Endothelial cell (in vitro differentiated cells): ENCODE measurements at regions not wholly inside any gene's neighbourhood (a gene's known extent, or its start where the extent isn't known, plus 50 kb on each side); places are given as distances from the start of the nearest gene placed in this dataset.
"Not testable (repeated sequence)": the region's sequence is repeated elsewhere in the genome, so short reads cannot be mapped to it uniquely, and the experiment has no call there.

ENCODE experiments used
- DNase-seq: peaks from one replicate; pipeline ENCODE4 v3.0.0; 2021; ENCODE audit warnings: low spot score
- H3K27ac Mint-ChIP-seq: one replicate; pipeline ENCODE4 v1.8.0; 2021; ENCODE audit warnings: mixed read lengths, inconsistent platforms; ENCODE audit not compliant: unreplicated experiment
- H3K27me3 Mint-ChIP-seq: one replicate; pipeline ENCODE4 v1.8.0; 2021; ENCODE audit warnings: mild to moderate bottlenecking, moderate library complexity, mixed read lengths, inconsistent platforms; ENCODE audit not compliant: unreplicated experiment
- H3K36me3 Mint-ChIP-seq: one replicate; pipeline ENCODE4 v1.8.0; 2021; ENCODE audit warnings: mild to moderate bottlenecking, low read depth, mixed read lengths, inconsistent platforms; ENCODE audit not compliant: unreplicated experiment
- H3K4me1 Mint-ChIP-seq: one replicate; pipeline ENCODE4 v1.8.0; 2021; ENCODE audit warnings: mild to moderate bottlenecking, mixed read lengths, inconsistent platforms; ENCODE audit not compliant: unreplicated experiment
- H3K4me3 Mint-ChIP-seq: one replicate; pipeline ENCODE4 v1.8.0; 2021; ENCODE audit warnings: mild to moderate bottlenecking, mixed read lengths, inconsistent platforms; ENCODE audit not compliant: unreplicated experiment
- H3K9me3 Mint-ChIP-seq: one replicate; pipeline ENCODE4 v1.8.0; 2021; ENCODE audit warnings: mixed read lengths, inconsistent platforms; ENCODE audit not compliant: unreplicated experiment
- TF ChIP-seq, protein P1 (sequence below): fragments of 200-600 bp; sonication (generic); IDR thresholded peaks from one replicate; pipeline ENCODE4 v1.5.0; 2021; ENCODE audit warnings: antibody characterized with exemption; ENCODE audit not compliant: unreplicated experiment

DNA sequence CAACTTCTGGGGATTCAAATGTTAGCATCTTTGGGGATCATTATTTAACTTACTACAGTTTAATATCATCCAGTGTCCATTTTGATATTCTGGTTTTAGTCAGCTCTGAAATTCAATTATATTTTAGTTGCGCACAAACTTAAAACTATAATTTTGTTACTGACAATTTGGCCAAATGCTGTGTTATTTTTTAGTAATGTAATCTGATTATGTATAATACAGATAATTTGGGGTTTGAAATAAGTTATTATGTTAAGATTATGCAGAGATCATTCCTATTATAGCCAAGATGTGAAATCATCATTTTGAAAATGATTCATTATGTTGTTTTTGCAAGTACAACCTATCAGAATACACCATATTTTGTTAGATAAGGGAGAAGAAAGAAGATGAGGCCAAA lies 706.1 kb downstream of the ROBO2 start:
- Mint-ChIP-seq H3K4me3 (no peak overlapping the region), H3K27me3 (no peaks in the 10 kb centered on the region), H3K4me1 (peaks cover 3% of the 10 kb centered on the region), H3K27ac (no peak overlapping the region), H3K36me3 (no peaks in the 10 kb centered on the region), H3K9me3 (no peaks in the 10 kb centered on the region)
- TF ChIP-seq, protein P1, sequence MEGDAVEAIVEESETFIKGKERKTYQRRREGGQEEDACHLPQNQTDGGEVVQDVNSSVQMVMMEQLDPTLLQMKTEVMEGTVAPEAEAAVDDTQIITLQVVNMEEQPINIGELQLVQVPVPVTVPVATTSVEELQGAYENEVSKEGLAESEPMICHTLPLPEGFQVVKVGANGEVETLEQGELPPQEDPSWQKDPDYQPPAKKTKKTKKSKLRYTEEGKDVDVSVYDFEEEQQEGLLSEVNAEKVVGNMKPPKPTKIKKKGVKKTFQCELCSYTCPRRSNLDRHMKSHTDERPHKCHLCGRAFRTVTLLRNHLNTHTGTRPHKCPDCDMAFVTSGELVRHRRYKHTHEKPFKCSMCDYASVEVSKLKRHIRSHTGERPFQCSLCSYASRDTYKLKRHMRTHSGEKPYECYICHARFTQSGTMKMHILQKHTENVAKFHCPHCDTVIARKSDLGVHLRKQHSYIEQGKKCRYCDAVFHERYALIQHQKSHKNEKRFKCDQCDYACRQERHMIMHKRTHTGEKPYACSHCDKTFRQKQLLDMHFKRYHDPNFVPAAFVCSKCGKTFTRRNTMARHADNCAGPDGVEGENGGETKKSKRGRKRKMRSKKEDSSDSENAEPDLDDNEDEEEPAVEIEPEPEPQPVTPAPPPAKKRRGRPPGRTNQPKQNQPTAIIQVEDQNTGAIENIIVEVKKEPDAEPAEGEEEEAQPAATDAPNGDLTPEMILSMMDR: no peak
- DNase-seq: no peak

DNA sequence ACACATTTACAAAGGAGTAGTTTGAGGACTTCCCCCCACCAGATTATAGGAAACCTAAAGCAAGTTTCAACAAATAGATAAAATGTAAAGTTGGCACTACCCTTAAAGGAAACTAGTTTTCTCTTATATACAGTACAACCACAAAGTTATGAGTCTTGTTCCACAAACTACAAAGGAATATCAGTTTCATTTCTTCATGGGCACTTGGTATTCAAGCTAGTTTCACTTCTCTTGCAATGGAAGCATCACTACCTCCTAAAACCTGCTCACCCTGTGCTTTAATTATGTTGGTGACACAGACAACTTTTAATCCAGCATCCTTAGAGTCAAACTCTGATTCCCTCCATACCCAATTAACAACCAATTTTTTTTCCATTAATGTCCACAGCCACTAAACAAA lies 707.0 kb downstream of the ROBO2 start:
- no peaks in the 10 kb centered on the region for H3K36me3 Mint-ChIP-seq
- no peaks in the 10 kb centered on the region for H3K9me3 Mint-ChIP-seq
- TF ChIP-seq, protein P1: no peak
- peaks cover 3% of the 10 kb centered on the region for H3K4me1 Mint-ChIP-seq
- H3K27me3 Mint-ChIP-seq: no peaks in the 10 kb centered on the region
- H3K4me3 Mint-ChIP-seq: no peak overlapping the region
- DNase-seq: no peak
- H3K27ac Mint-ChIP-seq: no peak overlapping the region

DNA sequence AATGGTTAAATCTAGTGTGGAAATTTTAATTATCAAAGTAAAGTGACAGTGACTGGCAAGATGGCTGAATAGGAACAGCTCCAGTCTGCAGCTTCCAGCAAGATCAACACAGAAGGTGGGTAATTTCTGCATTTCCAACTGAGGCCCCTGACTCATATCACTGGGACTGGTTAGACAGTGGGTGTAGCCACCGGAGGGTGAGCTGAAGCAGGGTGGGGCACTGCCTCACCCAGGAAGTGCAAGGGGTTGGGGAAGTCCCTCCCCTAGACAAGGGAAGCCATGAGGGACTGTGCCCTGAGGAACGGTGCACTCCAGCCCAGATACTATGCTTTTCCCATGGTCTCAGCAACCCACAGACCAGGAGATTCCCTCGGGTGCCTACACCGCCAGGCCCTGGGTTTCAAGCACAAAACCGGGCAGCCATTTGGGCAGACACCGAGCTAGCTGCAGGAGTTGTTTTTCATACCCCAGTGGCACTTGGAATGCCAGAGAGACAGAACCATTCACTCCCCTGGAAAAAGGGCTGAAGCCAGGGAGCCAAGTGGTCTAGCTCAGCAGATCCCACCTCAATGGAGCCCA lies 716.6 kb downstream of the ROBO2 start:
- H3K36me3 Mint-ChIP-seq, H3K27me3 Mint-ChIP-seq, H3K9me3 Mint-ChIP-seq, H3K4me3 Mint-ChIP-seq, DNase-seq, H3K4me1 Mint-ChIP-seq, H3K27ac Mint-ChIP-seq: not testable (repeated sequence)

DNA sequence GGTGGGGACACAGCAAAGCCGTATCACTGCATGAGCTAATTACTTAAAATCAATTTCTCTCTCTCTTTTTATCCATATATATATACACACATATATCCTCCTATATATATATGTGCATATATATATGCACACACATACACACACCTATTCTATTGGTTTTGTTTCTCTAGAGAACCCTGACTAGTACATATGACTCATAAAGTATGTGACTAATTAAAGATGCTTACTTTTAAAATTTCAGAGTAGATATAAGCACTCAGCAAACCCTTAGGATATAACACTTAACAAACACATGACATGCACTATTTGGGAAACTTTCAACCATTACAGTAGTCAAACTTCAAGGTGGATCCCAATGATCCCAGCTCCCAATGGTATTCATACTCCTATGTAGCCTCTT lies 732.6 kb downstream of the ROBO2 start:
- peaks cover 3% of the 10 kb centered on the region for H3K36me3 Mint-ChIP-seq
- no peaks in the 10 kb centered on the region for H3K9me3 Mint-ChIP-seq

DNA sequence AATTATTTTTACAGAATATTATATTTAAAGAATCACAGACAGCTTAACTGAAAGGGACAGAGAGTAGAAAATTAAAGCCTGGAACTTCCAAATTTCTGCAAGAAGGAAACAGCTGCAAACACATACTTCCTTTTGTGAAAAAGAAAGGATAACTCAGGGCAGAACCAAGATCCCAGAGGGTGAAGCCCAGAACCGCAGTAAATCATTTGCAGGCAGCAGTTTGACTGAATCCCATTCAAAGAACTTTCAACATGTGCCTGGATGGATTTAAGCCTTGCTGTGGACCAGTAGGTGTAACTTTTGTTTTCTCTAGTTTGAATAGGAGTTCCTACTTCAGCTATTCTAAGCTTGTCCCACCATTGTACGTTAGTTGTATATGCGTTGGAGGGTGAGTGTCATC lies 733.2 kb downstream of the ROBO2 start:
- Mint-ChIP-seq H3K4me3 (no peak overlapping the region), H3K36me3 (peaks cover 3% of the 10 kb centered on the region), H3K27me3 (no peaks in the 10 kb centered on the region), H3K4me1 (no peaks in the 10 kb centered on the region), H3K9me3 (no peaks in the 10 kb centered on the region), H3K27ac (no peak overlapping the region)
- TF ChIP-seq, protein P1: no peak
- DNase-seq: no peak

More for the DNA sequence above, 732.6 kb downstream of the ROBO2 start:
- Mint-ChIP-seq H3K27me3 (no peaks in the 10 kb centered on the region), H3K4me1 (no peaks in the 10 kb centered on the region), H3K27ac (no peak overlapping the region), H3K4me3 (no peak overlapping the region)
- TF ChIP-seq, protein P1: no peak
- DNase-seq: no peak
